ENCODE measurements at regions not wholly inside any gene's neighbourhood (a gene's known extent, or its start where the extent isn't known, plus 50 kb on each side); places are given as distances from the start of the nearest gene placed in this dataset.

GRCh38 chrX:39470588-39471407 is 627.0 kb downstream of the BCOR start:
- no peak for TF ChIP-seq CTCF (IDR thresholded peaks at IDR 0.05; ENCODE audit: low read depth, low read length)
- H3K4me3 ChIP-seq (ENCODE audit: low read depth, low read length): no peak overlapping the region
- in situ Hi-C loops (cut with HindIII; ENCODE audit: low sequenced_read_pairs): no loop called here
- peak; percentile 22 for DNase-seq (ENCODE audit: low read depth, low spot score)

GRCh38 chrX:39472161-39472560 is 625.6 kb downstream of the BCOR start:
- in situ Hi-C loops (cut with HindIII; ENCODE audit: low sequenced_read_pairs): no loop called here
- no peak overlapping the region for H3K4me3 ChIP-seq (ENCODE audit: low read depth, low read length)
- TF ChIP-seq CTCF (IDR thresholded peaks at IDR 0.05; ENCODE audit: low read depth, low read length): no peak
- DNase-seq (ENCODE audit: low read depth, low spot score): no peak

- TF ChIP-seq CTCF (IDR thresholded peaks at IDR 0.05; ENCODE audit: low read depth, low read length): no peak
- H3K4me3 ChIP-seq (ENCODE audit: low read depth, low read length): no peak overlapping the region
- in situ Hi-C loops (cut with HindIII; ENCODE audit: low sequenced_read_pairs): no loop called here
- no peak for DNase-seq (ENCODE audit: low read depth, low spot score)
Measured at GRCh38 chrX:39473812-39474211, 623.9 kb downstream of the BCOR start.

- no peak overlapping the region for H3K4me3 ChIP-seq (ENCODE audit: low read depth, low read length)
- in situ Hi-C loops (cut with HindIII; ENCODE audit: low sequenced_read_pairs): no loop called here
- TF ChIP-seq CTCF (IDR thresholded peaks at IDR 0.05; ENCODE audit: low read depth, low read length): no peak
- no peak for DNase-seq (ENCODE audit: low read depth, low spot score)
Measured at GRCh38 chrX:39475372-39475771, 622.4 kb downstream of the BCOR start.

- in situ Hi-C loops (cut with HindIII; ENCODE audit: low sequenced_read_pairs): no loop called here
- no peak for TF ChIP-seq CTCF (IDR thresholded peaks at IDR 0.05; ENCODE audit: low read depth, low read length)
- H3K4me3 ChIP-seq (ENCODE audit: low read depth, low read length): no peak overlapping the region
- DNase-seq (ENCODE audit: low read depth, low spot score): no peak
Measured at GRCh38 chrX:39476604-39477021, 621.1 kb downstream of the BCOR start.

GRCh38 chrX:39477031-39477761 is 620.6 kb downstream of the BCOR start:
- in situ Hi-C loops (cut with HindIII; ENCODE audit: low sequenced_read_pairs): no loop called here
- TF ChIP-seq CTCF (IDR thresholded peaks at IDR 0.05; ENCODE audit: low read depth, low read length): no peak
- no peak overlapping the region for H3K4me3 ChIP-seq (ENCODE audit: low read depth, low read length)
- no peak for DNase-seq (ENCODE audit: low read depth, low spot score)
